Spinal cord (tissue), 9 donors: ENCODE measurements at regions not wholly inside any gene's neighbourhood (a gene's known extent, or its start where the extent isn't known, plus 50 kb on each side); places are given as distances from the start of the nearest gene placed in this dataset.
A peak's percentile ranks its signal among the peaks of the same experiment; 100 is the strongest.

Experiments used
- DNase-seq, 6 donors: peaks; one replicate each; pipeline versions ENCODE4 v3.0.0 to v3.0.0-alpha.2; 2013 to 2015; ENCODE audit warnings: low spot score in 6 of 6, low read depth in 4 of 6
- H3K27ac ChIP-seq: one replicate; pipeline ENCODE4 v1.5.1; 2013; ENCODE audit warnings: low read depth, low read length, control low read depth
- H3K27me3 ChIP-seq: one replicate; pipeline ENCODE4 v1.6.1; 2013; ENCODE audit warnings: low read length; ENCODE audit not compliant: control insufficient read depth, insufficient read depth
- H3K36me3 ChIP-seq: one replicate; pipeline ENCODE4 v1.6.1; 2013; ENCODE audit warnings: low read length; ENCODE audit not compliant: control insufficient read depth, insufficient read depth
- H3K4me1 ChIP-seq: one replicate; pipeline ENCODE4 v1.6.1; 2013; ENCODE audit warnings: low read length; ENCODE audit not compliant: control insufficient read depth, insufficient read depth
- H3K4me3 ChIP-seq: one replicate; pipeline ENCODE4 v1.5.1; 2013; ENCODE audit warnings: low read depth, low read length, control low read depth
- H3K9me3 ChIP-seq: one replicate; pipeline ENCODE4 v1.6.1; 2013; ENCODE audit warnings: low read length; ENCODE audit not compliant: control insufficient read depth, insufficient read depth
- WGBS: methylation state at CpG from one replicate; pipeline ENCODE4 v1.1.5; 2013; ENCODE audit warnings: missing lambda C conversion rate; ENCODE audit not compliant: insufficient coverage; 5-methylcytosine and 5-hydroxymethylcytosine counted together
- donor health status: healthy.

- no peaks in the 10 kb centered on the region for H3K9me3 ChIP-seq
- no peak for DNase-seq
- no peak overlapping the region for H3K4me3 ChIP-seq
- no peaks in the 10 kb centered on the region for H3K27me3 ChIP-seq
- no peaks in the 10 kb centered on the region for H3K36me3 ChIP-seq
- no peaks in the 10 kb centered on the region for H3K4me1 ChIP-seq
- WGBS = 83% methylated on average over 2 of the region's 4 CpGs
- no peak overlapping the region for H3K27ac ChIP-seq
Observed at GRCh38 chr16:63185235-63185780, 1149.1 kb upstream of the CDH8 start.

- Histone ChIP-seq H3K4me1 (no peaks in the 10 kb centered on the region), H3K9me3 (no peaks in the 10 kb centered on the region), H3K4me3 (no peak overlapping the region), H3K27ac (no peak overlapping the region), H3K36me3 (no peaks in the 10 kb centered on the region), H3K27me3 (no peaks in the 10 kb centered on the region)
- no CpG with 5 or more reads among the region's 2 CpGs for WGBS
- no peak for DNase-seq
Observed at GRCh38 chr16:63183743-63184142, 1147.5 kb upstream of the CDH8 start.

- H3K27ac ChIP-seq = no peak overlapping the region
- H3K36me3 ChIP-seq = no peaks in the 10 kb centered on the region
- no peak for DNase-seq
- no peaks in the 10 kb centered on the region for H3K9me3 ChIP-seq
- no peak overlapping the region for H3K4me3 ChIP-seq
- H3K27me3 ChIP-seq = no peaks in the 10 kb centered on the region
- no peaks in the 10 kb centered on the region for H3K4me1 ChIP-seq
Observed at GRCh38 chr16:63175313-63175712, 1139.1 kb upstream of the CDH8 start.

- DNase-seq = peak in 1 of 6 donors; percentile 1
- Histone ChIP-seq H3K4me3 (no peak overlapping the region), H3K27ac (no peak overlapping the region), H3K4me1 (no peaks in the 10 kb centered on the region), H3K36me3 (no peaks in the 10 kb centered on the region), H3K9me3 (no peaks in the 10 kb centered on the region), H3K27me3 (no peaks in the 10 kb centered on the region)
Observed at GRCh38 chr16:63174801-63175200, 1138.6 kb upstream of the CDH8 start.

GRCh38 chr16:63171545-63171944 lies 1135.3 kb upstream of the CDH8 start:
- Histone ChIP-seq H3K9me3 (no peaks in the 10 kb centered on the region), H3K27ac (no peak overlapping the region), H3K4me1 (no peaks in the 10 kb centered on the region), H3K4me3 (no peak overlapping the region), H3K36me3 (no peaks in the 10 kb centered on the region), H3K27me3 (no peaks in the 10 kb centered on the region)
- peak in 1 of 6 donors; percentile 27 for DNase-seq

GRCh38 chr16:63169100-63169499 lies 1132.9 kb upstream of the CDH8 start:
- H3K4me1 ChIP-seq = no peaks in the 10 kb centered on the region
- DNase-seq = no peak
- no CpG with 5 or more reads among the region's 2 CpGs for WGBS

GRCh38 chr16:63157818-63158217 lies 1121.6 kb upstream of the CDH8 start:
- WGBS = 94% methylated on average over 2 of the region's 5 CpGs
- H3K27ac ChIP-seq = no peak overlapping the region
- no peak for DNase-seq
- H3K36me3 ChIP-seq = no peaks in the 10 kb centered on the region
- H3K4me3 ChIP-seq = no peak overlapping the region
- H3K4me1 ChIP-seq = no peaks in the 10 kb centered on the region
- H3K27me3 ChIP-seq = no peaks in the 10 kb centered on the region
- H3K9me3 ChIP-seq = no peaks in the 10 kb centered on the region

More at GRCh38 chr16:63169100-63169499, 1132.9 kb upstream of the CDH8 start:
- no peak overlapping the region for H3K4me3 ChIP-seq
- no peaks in the 10 kb centered on the region for H3K27me3 ChIP-seq
- H3K9me3 ChIP-seq = no peaks in the 10 kb centered on the region
- no peaks in the 10 kb centered on the region for H3K36me3 ChIP-seq
- H3K27ac ChIP-seq = no peak overlapping the region

- no peak overlapping the region for H3K27ac ChIP-seq
- H3K4me1 ChIP-seq = no peaks in the 10 kb centered on the region
- no peaks in the 10 kb centered on the region for H3K9me3 ChIP-seq
- H3K4me3 ChIP-seq = no peak overlapping the region
- no peak for DNase-seq
- no peaks in the 10 kb centered on the region for H3K27me3 ChIP-seq
- WGBS = 89% methylated on average over 1 of the region's 1 CpG
- no peaks in the 10 kb centered on the region for H3K36me3 ChIP-seq
Observed at GRCh38 chr16:63146251-63146650, 1110.0 kb upstream of the CDH8 start.

GRCh38 chr16:63145411-63145810 lies 1109.2 kb upstream of the CDH8 start:
- no peaks in the 10 kb centered on the region for H3K9me3 ChIP-seq
- no peak for DNase-seq
- H3K4me3 ChIP-seq = no peak overlapping the region
- no CpG with 5 or more reads among the region's 1 CpG for WGBS
- H3K27ac ChIP-seq = no peak overlapping the region
- H3K36me3 ChIP-seq = no peaks in the 10 kb centered on the region
- H3K27me3 ChIP-seq = no peaks in the 10 kb centered on the region
- no peaks in the 10 kb centered on the region for H3K4me1 ChIP-seq

GRCh38 chr16:63135069-63135468 lies 1098.8 kb upstream of the CDH8 start:
- no CpG with 5 or more reads among the region's 2 CpGs for WGBS
- Histone ChIP-seq H3K36me3 (no peaks in the 10 kb centered on the region), H3K27me3 (no peaks in the 10 kb centered on the region), H3K9me3 (no peaks in the 10 kb centered on the region), H3K4me1 (no peaks in the 10 kb centered on the region), H3K4me3 (no peak overlapping the region), H3K27ac (no peak overlapping the region)
- no peak for DNase-seq
